Vagina (tissue), 2 donors: ENCODE measurements at regions not wholly inside any gene's neighbourhood (a gene's known extent, or its start where the extent isn't known, plus 50 kb on each side); places are given as distances from the start of the nearest gene placed in this dataset.

ENCODE experiments used
- DNase-seq, 2 donors: peaks; one replicate each; pipeline ENCODE4 v3.0.0-alpha.2; 2017; ENCODE audit errors: extremely low spot score in 2 of 2
- H3K27ac ChIP-seq: fragments of 200-600 bp; sonication (generic); one replicate; pipeline ENCODE4 v1.5.1; 2019
- H3K27me3 ChIP-seq: fragments of 200-600 bp; sonication (generic); one replicate; pipeline ENCODE4 v1.5.1; 2019
- H3K36me3 ChIP-seq, 2 donors: fragments of 200-600 bp; sonication (generic); one replicate each; pipeline ENCODE4 v1.5.1; 2017 to 2019
- H3K4me1 ChIP-seq: fragments of 200-600 bp; sonication (generic); one replicate; pipeline ENCODE4 v1.5.1; 2019
- H3K4me3 ChIP-seq, 2 donors: fragments of 200-600 bp; sonication (generic); 1 replicate in 1 of 2; 2 replicates in 1 of 2; pipeline ENCODE4 v1.5.1; 2016 to 2019
- H3K9me3 ChIP-seq: fragments of 200-600 bp; sonication (generic); one replicate; pipeline ENCODE4 v1.5.1; 2019
- POLR2A ChIP-seq, 2 donors: fragments of 450-650 bp; IDR thresholded peaks; one replicate each; pipeline ENCODE4 v1.6.1; 2017; ENCODE audit warnings: antibody characterized with exemption in 2 of 2, mild to moderate bottlenecking in 2 of 2, moderate library complexity in 2 of 2
- POLR2AphosphoS5 ChIP-seq, 2 donors: sonication (generic); formaldehyde crosslinking; IDR thresholded peaks; one replicate each; pipeline ENCODE4 v1.9.0; 2017; ENCODE audit warnings: antibody characterized with exemption in 2 of 2, mild to moderate bottlenecking in 2 of 2, low read depth in 1 of 2; ENCODE audit not compliant: insufficient read depth in 1 of 2
- intact Hi-C: fragments of 100-400 bp; cut with DNase I; formaldehyde crosslinking; loops from one replicate; pipeline ENCODE4 v1.15.1; 2023
- TF ChIP-seq, protein P1 (sequence below), 3 experiments: fragments of 450-650 bp in 2 of 3; fragments of 200-600 bp in 1 of 3; sonication (generic) in 1 of 3; IDR thresholded peaks; one replicate each; pipeline ENCODE4 v1.5.1; 2017 to 2019; ENCODE audit warnings: antibody characterized with exemption in 3 of 3, mild to moderate bottlenecking in 2 of 3, moderate library complexity in 2 of 3

GRCh38 chr2:51165534-51166260, 133.8 kb upstream of the NRXN1 start:
- intact Hi-C loops = no loop called here
- no peaks in the 10 kb centered on the region for H3K36me3 ChIP-seq
- DNase-seq = no peak
- H3K4me3 ChIP-seq = no peak overlapping the region
- no peaks in the 10 kb centered on the region for H3K9me3 ChIP-seq
- no peak overlapping the region for H3K27ac ChIP-seq
- no peaks in the 10 kb centered on the region for H3K4me1 ChIP-seq
- H3K27me3 ChIP-seq = no peaks in the 10 kb centered on the region
- TF ChIP-seq, protein P1, sequence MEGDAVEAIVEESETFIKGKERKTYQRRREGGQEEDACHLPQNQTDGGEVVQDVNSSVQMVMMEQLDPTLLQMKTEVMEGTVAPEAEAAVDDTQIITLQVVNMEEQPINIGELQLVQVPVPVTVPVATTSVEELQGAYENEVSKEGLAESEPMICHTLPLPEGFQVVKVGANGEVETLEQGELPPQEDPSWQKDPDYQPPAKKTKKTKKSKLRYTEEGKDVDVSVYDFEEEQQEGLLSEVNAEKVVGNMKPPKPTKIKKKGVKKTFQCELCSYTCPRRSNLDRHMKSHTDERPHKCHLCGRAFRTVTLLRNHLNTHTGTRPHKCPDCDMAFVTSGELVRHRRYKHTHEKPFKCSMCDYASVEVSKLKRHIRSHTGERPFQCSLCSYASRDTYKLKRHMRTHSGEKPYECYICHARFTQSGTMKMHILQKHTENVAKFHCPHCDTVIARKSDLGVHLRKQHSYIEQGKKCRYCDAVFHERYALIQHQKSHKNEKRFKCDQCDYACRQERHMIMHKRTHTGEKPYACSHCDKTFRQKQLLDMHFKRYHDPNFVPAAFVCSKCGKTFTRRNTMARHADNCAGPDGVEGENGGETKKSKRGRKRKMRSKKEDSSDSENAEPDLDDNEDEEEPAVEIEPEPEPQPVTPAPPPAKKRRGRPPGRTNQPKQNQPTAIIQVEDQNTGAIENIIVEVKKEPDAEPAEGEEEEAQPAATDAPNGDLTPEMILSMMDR (IDR thresholded peaks at IDR 0.05) = no peak
- TF ChIP-seq POLR2AphosphoS5 (IDR thresholded peaks at IDR 0.05; ENCODE audit: insufficient read depth in 1 of 2, low read depth in 1 of 2) = no peak
- TF ChIP-seq POLR2A (IDR thresholded peaks at IDR 0.05) = no peak

- DNase-seq = no peak
- H3K9me3 ChIP-seq = no peaks in the 10 kb centered on the region
- TF ChIP-seq POLR2AphosphoS5 (IDR thresholded peaks at IDR 0.05; ENCODE audit: insufficient read depth in 1 of 2, low read depth in 1 of 2) (no peak), POLR2A (IDR thresholded peaks at IDR 0.05) (no peak)
- TF ChIP-seq, protein P1 (IDR thresholded peaks at IDR 0.05) = no peak
- H3K27me3 ChIP-seq = no peaks in the 10 kb centered on the region
- H3K27ac ChIP-seq = no peak overlapping the region
- H3K36me3 ChIP-seq = no peaks in the 10 kb centered on the region
- no peaks in the 10 kb centered on the region for H3K4me1 ChIP-seq
- intact Hi-C loops = no loop called here
- no peak overlapping the region for H3K4me3 ChIP-seq
Measured at GRCh38 chr2:51158251-51158650, 126.3 kb upstream of the NRXN1 start.

GRCh38 chr2:51153236-51153635, 121.3 kb upstream of the NRXN1 start:
- DNase-seq = no peak
- Histone ChIP-seq H3K4me1 (no peaks in the 10 kb centered on the region), H3K4me3 (no peak overlapping the region), H3K27me3 (no peaks in the 10 kb centered on the region), H3K27ac (no peak overlapping the region), H3K9me3 (no peaks in the 10 kb centered on the region), H3K36me3 (no peaks in the 10 kb centered on the region)
- intact Hi-C loops = no loop called here
- no peak for TF ChIP-seq POLR2A (IDR thresholded peaks at IDR 0.05)
- TF ChIP-seq, protein P1 (IDR thresholded peaks at IDR 0.05) = no peak
- TF ChIP-seq POLR2AphosphoS5 (IDR thresholded peaks at IDR 0.05; ENCODE audit: insufficient read depth in 1 of 2, low read depth in 1 of 2) = no peak

GRCh38 chr2:51151490-51152140, 119.7 kb upstream of the NRXN1 start:
- no peaks in the 10 kb centered on the region for H3K27me3 ChIP-seq
- DNase-seq = no peak
- H3K4me1 ChIP-seq = no peaks in the 10 kb centered on the region
- no peak overlapping the region for H3K4me3 ChIP-seq
- intact Hi-C loops = no loop called here
- no peaks in the 10 kb centered on the region for H3K9me3 ChIP-seq
- H3K27ac ChIP-seq = no peak overlapping the region
- TF ChIP-seq, protein P1 (IDR thresholded peaks at IDR 0.05) = no peak
- no peak for TF ChIP-seq POLR2A (IDR thresholded peaks at IDR 0.05)
- TF ChIP-seq POLR2AphosphoS5 (IDR thresholded peaks at IDR 0.05; ENCODE audit: insufficient read depth in 1 of 2, low read depth in 1 of 2) = no peak
- H3K36me3 ChIP-seq = no peaks in the 10 kb centered on the region

DNA sequence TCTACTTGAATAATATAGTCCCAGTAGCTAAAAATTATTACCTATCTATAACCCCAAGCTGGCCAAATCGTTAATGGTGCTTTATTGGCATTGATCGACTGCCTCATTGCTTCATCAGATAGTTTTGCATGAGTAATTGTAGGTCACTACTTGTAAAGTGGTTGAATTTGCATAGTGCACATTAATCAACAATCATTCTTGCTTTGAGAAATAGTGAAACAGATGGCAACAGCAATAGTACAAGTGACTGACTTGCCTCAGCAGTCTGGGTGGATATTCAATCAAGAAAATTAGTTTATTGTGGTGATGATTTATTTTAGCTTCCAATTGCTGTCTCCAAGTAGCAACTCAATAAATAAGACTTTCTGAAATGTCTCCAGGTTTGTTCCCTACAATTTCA, 117.8 kb upstream of the NRXN1 start:
- Histone ChIP-seq H3K4me1 (no peaks in the 10 kb centered on the region), H3K27me3 (no peaks in the 10 kb centered on the region), H3K27ac (no peak overlapping the region), H3K4me3 (no peak overlapping the region), H3K9me3 (no peaks in the 10 kb centered on the region), H3K36me3 (no peaks in the 10 kb centered on the region)
- intact Hi-C loops = no loop called here
- DNase-seq = no peak
- TF ChIP-seq, protein P1 (IDR thresholded peaks at IDR 0.05) = no peak
- TF ChIP-seq POLR2A (IDR thresholded peaks at IDR 0.05) = no peak
- TF ChIP-seq POLR2AphosphoS5 (IDR thresholded peaks at IDR 0.05; ENCODE audit: insufficient read depth in 1 of 2, low read depth in 1 of 2) = no peak
